ENCODE measurements at regions not wholly inside any gene's neighbourhood (a gene's known extent, or its start where the extent isn't known, plus 50 kb on each side); places are given as distances from the start of the nearest gene placed in this dataset.

- no peak overlapping the region for H3K4me3 Mint-ChIP-seq
- H3K4me1 ChIP-seq (ENCODE audit: insufficient read depth, low read length), result no peaks in the 10 kb centered on the region
- no peak overlapping the region for H3K4me3 ChIP-seq (ENCODE audit: low read length in 2 of 2)
- ChIA-PET POLR2A (ENCODE audit: partially characterized antibody) (no interaction called here), CTCF (ENCODE audit: partially characterized antibody) (no interaction called here)
- H3K36me3 Mint-ChIP-seq, result no peaks in the 10 kb centered on the region
- no peaks in the 10 kb centered on the region for H3K27me3 Mint-ChIP-seq
- peaks cover 0 to 23% (median 15%) of the 10 kb centered on the region in 8 donors for H3K9me3 Mint-ChIP-seq
- H3K36me3 ChIP-seq (ENCODE audit: insufficient read depth, low read length), result no peaks in the 10 kb centered on the region
- no peaks in the 10 kb centered on the region for H3K27me3 ChIP-seq (ENCODE audit: insufficient read depth, low read length)
- H3K4me1 Mint-ChIP-seq, result no peaks in the 10 kb centered on the region
- intact Hi-C loops (cut with micrococcal nuclease), result no loop called here
- no peak for DNase-seq
- no peaks in the 10 kb centered on the region for H3K9me3 ChIP-seq (ENCODE audit: control insufficient read depth in 1 of 2, low read length in 2 of 2)
- no peak overlapping the region for H3K27ac ChIP-seq (ENCODE audit: low read depth, low read length)
- no peak overlapping the region for H3K27ac Mint-ChIP-seq
Observed at GRCh38 chr5:29175774-29176173, 2017.7 kb upstream of the CDH6 start.

GRCh38 chr5:29170599-29170998, 2022.9 kb upstream of the CDH6 start:
- H3K9me3 Mint-ChIP-seq, result peaks cover 0 to 38% (median 21%) of the 10 kb centered on the region in 8 donors
- H3K36me3 ChIP-seq (ENCODE audit: insufficient read depth, low read length), result no peaks in the 10 kb centered on the region

GRCh38 chr5:29169886-29170285, 2023.6 kb upstream of the CDH6 start:
- no peak overlapping the region for H3K27ac Mint-ChIP-seq
- H3K27me3 Mint-ChIP-seq, result no peaks in the 10 kb centered on the region
- Histone ChIP-seq H3K4me3 (ENCODE audit: low read length in 2 of 2) (no peak overlapping the region), H3K27me3 (ENCODE audit: insufficient read depth, low read length) (no peaks in the 10 kb centered on the region), H3K9me3 (ENCODE audit: control insufficient read depth in 1 of 2, low read length in 2 of 2) (no peaks in the 10 kb centered on the region), H3K36me3 (ENCODE audit: insufficient read depth, low read length) (no peaks in the 10 kb centered on the region), H3K27ac (ENCODE audit: low read depth, low read length) (no peak overlapping the region), H3K4me1 (ENCODE audit: insufficient read depth, low read length) (no peaks in the 10 kb centered on the region)
- CTCF ChIA-PET (ENCODE audit: partially characterized antibody), result no interaction called here
- POLR2A ChIA-PET (ENCODE audit: partially characterized antibody), result no interaction called here
- no peak for DNase-seq
- H3K36me3 Mint-ChIP-seq, result no peaks in the 10 kb centered on the region
- H3K4me3 Mint-ChIP-seq, result no peak overlapping the region
- peaks cover 0 to 35% (median 20%) of the 10 kb centered on the region in 8 donors for H3K9me3 Mint-ChIP-seq
- H3K4me1 Mint-ChIP-seq, result no peaks in the 10 kb centered on the region
- intact Hi-C loops (cut with micrococcal nuclease), result no loop called here

More at GRCh38 chr5:29170599-29170998, 2022.9 kb upstream of the CDH6 start:
- CTCF ChIA-PET (ENCODE audit: partially characterized antibody), result no interaction called here
- no peaks in the 10 kb centered on the region for H3K27me3 Mint-ChIP-seq
- H3K4me1 ChIP-seq (ENCODE audit: insufficient read depth, low read length), result no peaks in the 10 kb centered on the region
- POLR2A ChIA-PET (ENCODE audit: partially characterized antibody), result no interaction called here
- no peaks in the 10 kb centered on the region for H3K4me1 Mint-ChIP-seq
- no peak overlapping the region for H3K27ac Mint-ChIP-seq
- no peak for DNase-seq
- no peak overlapping the region for H3K27ac ChIP-seq (ENCODE audit: low read depth, low read length)
- H3K4me3 ChIP-seq (ENCODE audit: low read length in 2 of 2), result no peak overlapping the region
- no peaks in the 10 kb centered on the region for H3K9me3 ChIP-seq (ENCODE audit: control insufficient read depth in 1 of 2, low read length in 2 of 2)
- intact Hi-C loops (cut with micrococcal nuclease), result no loop called here
- H3K27me3 ChIP-seq (ENCODE audit: insufficient read depth, low read length), result no peaks in the 10 kb centered on the region
- H3K36me3 Mint-ChIP-seq, result no peaks in the 10 kb centered on the region
- H3K4me3 Mint-ChIP-seq, result no peak overlapping the region

- Mint-ChIP-seq H3K4me1 (no peaks in the 10 kb centered on the region), H3K36me3 (no peaks in the 10 kb centered on the region), H3K9me3 (peaks cover 0 to 19% (median 11%) of the 10 kb centered on the region in 8 donors), H3K4me3 (no peak overlapping the region), H3K27me3 (no peaks in the 10 kb centered on the region), H3K27ac (no peak overlapping the region)
- CTCF ChIA-PET (ENCODE audit: partially characterized antibody), result no interaction called here
- intact Hi-C loops (cut with micrococcal nuclease), result no loop called here
- Histone ChIP-seq H3K36me3 (ENCODE audit: insufficient read depth, low read length) (no peaks in the 10 kb centered on the region), H3K4me3 (ENCODE audit: low read length in 2 of 2) (no peak overlapping the region), H3K27me3 (ENCODE audit: insufficient read depth, low read length) (no peaks in the 10 kb centered on the region), H3K9me3 (ENCODE audit: control insufficient read depth in 1 of 2, low read length in 2 of 2) (no peaks in the 10 kb centered on the region), H3K4me1 (ENCODE audit: insufficient read depth, low read length) (no peaks in the 10 kb centered on the region), H3K27ac (ENCODE audit: low read depth, low read length) (no peak overlapping the region)
- no peak for DNase-seq
- POLR2A ChIA-PET (ENCODE audit: partially characterized antibody), result no interaction called here
Observed at GRCh38 chr5:29162297-29162696, 2031.2 kb upstream of the CDH6 start.

- DNase-seq, result no peak
- CTCF ChIA-PET (ENCODE audit: partially characterized antibody), result no interaction called here
- Mint-ChIP-seq H3K27ac (no peak overlapping the region), H3K4me3 (no peak overlapping the region), H3K4me1 (no peaks in the 10 kb centered on the region), H3K27me3 (no peaks in the 10 kb centered on the region), H3K9me3 (peaks cover 0 to 17% (median 9%) of the 10 kb centered on the region in 8 donors), H3K36me3 (no peaks in the 10 kb centered on the region)
- no peak overlapping the region for H3K27ac ChIP-seq (ENCODE audit: low read depth, low read length)
- POLR2A ChIA-PET (ENCODE audit: partially characterized antibody), result no interaction called here
- H3K36me3 ChIP-seq (ENCODE audit: insufficient read depth, low read length), result no peaks in the 10 kb centered on the region
- no peaks in the 10 kb centered on the region for H3K4me1 ChIP-seq (ENCODE audit: insufficient read depth, low read length)
- H3K9me3 ChIP-seq (ENCODE audit: control insufficient read depth in 1 of 2, low read length in 2 of 2), result no peaks in the 10 kb centered on the region
- intact Hi-C loops (cut with micrococcal nuclease), result no loop called here
- no peaks in the 10 kb centered on the region for H3K27me3 ChIP-seq (ENCODE audit: insufficient read depth, low read length)
- no peak overlapping the region for H3K4me3 ChIP-seq (ENCODE audit: low read length in 2 of 2)
Observed at GRCh38 chr5:29161399-29162291, 2031.8 kb upstream of the CDH6 start.

- no peaks in the 10 kb centered on the region for H3K4me1 Mint-ChIP-seq
- H3K27ac Mint-ChIP-seq, result no peak overlapping the region
- CTCF ChIA-PET (ENCODE audit: partially characterized antibody), result no interaction called here
- POLR2A ChIA-PET (ENCODE audit: partially characterized antibody), result no interaction called here
- H3K27me3 Mint-ChIP-seq, result no peaks in the 10 kb centered on the region
- no peak overlapping the region for H3K4me3 ChIP-seq (ENCODE audit: low read length in 2 of 2)
- H3K4me3 Mint-ChIP-seq, result no peak overlapping the region
- intact Hi-C loops (cut with micrococcal nuclease), result no loop called here
- no peaks in the 10 kb centered on the region for H3K9me3 ChIP-seq (ENCODE audit: control insufficient read depth in 1 of 2, low read length in 2 of 2)
- no peaks in the 10 kb centered on the region for H3K27me3 ChIP-seq (ENCODE audit: insufficient read depth, low read length)
- H3K36me3 Mint-ChIP-seq, result no peaks in the 10 kb centered on the region
- DNase-seq, result no peak
- no peaks in the 10 kb centered on the region for H3K4me1 ChIP-seq (ENCODE audit: insufficient read depth, low read length)
- peaks cover 0 to 18% (median 7%) of the 10 kb centered on the region in 8 donors for H3K9me3 Mint-ChIP-seq
- H3K27ac ChIP-seq (ENCODE audit: low read depth, low read length), result no peak overlapping the region
- no peaks in the 10 kb centered on the region for H3K36me3 ChIP-seq (ENCODE audit: insufficient read depth, low read length)
Observed at GRCh38 chr5:29157975-29158374, 2035.5 kb upstream of the CDH6 start.

- Mint-ChIP-seq H3K9me3 (peaks cover 0 to 17% (median 10%) of the 10 kb centered on the region in 8 donors), H3K36me3 (no peaks in the 10 kb centered on the region), H3K27ac (no peak overlapping the region), H3K4me3 (no peak overlapping the region), H3K4me1 (no peaks in the 10 kb centered on the region), H3K27me3 (no peaks in the 10 kb centered on the region)
- H3K4me3 ChIP-seq (ENCODE audit: low read length in 2 of 2), result no peak overlapping the region
- ChIA-PET CTCF (ENCODE audit: partially characterized antibody) (no interaction called here), POLR2A (ENCODE audit: partially characterized antibody) (no interaction called here)
- no peaks in the 10 kb centered on the region for H3K36me3 ChIP-seq (ENCODE audit: insufficient read depth, low read length)
- H3K4me1 ChIP-seq (ENCODE audit: insufficient read depth, low read length), result no peaks in the 10 kb centered on the region
- DNase-seq, result no peak
- intact Hi-C loops (cut with micrococcal nuclease), result no loop called here
- no peaks in the 10 kb centered on the region for H3K9me3 ChIP-seq (ENCODE audit: control insufficient read depth in 1 of 2, low read length in 2 of 2)
- H3K27me3 ChIP-seq (ENCODE audit: insufficient read depth, low read length), result no peaks in the 10 kb centered on the region
- no peak overlapping the region for H3K27ac ChIP-seq (ENCODE audit: low read depth, low read length)
Observed at GRCh38 chr5:29150840-29151239, 2042.6 kb upstream of the CDH6 start.

Measured in CD4-positive, alpha-beta memory T cell (primary cell).